HG02798 (cell line): ENCODE measurements at regions not wholly inside any gene's neighbourhood (a gene's known extent, or its start where the extent isn't known, plus 50 kb on each side); places are given as distances from the start of the nearest gene placed in this dataset.

ENCODE experiments used
- ATAC-seq: cut with Tn5 transposase; IDR thresholded peaks from one replicate; pipeline ENCODE4 v1.9.1; 2021; ENCODE audit warnings: mild to moderate bottlenecking; ENCODE audit not compliant: unreplicated experiment, poor library complexity

DNA sequence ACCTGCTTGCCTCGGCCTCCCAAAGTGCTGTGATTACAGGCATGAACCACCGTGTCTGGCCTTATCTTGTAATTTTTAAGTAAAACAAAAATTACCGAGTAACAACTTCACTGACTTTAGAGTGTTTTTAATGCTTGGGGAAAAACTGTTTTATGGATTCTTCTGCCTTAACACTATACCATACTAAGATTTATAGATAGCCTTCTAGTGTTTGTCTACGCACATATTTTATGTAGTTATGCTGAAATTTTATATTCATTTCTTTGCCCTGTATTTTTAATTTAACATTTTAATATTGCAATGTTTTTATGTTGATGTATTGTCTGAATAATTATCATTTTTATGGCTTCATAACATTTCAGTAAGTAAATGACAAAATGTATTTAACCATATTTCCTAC lies 96.4 kb upstream of the FTMT start:
- ATAC-seq = no peak

DNA sequence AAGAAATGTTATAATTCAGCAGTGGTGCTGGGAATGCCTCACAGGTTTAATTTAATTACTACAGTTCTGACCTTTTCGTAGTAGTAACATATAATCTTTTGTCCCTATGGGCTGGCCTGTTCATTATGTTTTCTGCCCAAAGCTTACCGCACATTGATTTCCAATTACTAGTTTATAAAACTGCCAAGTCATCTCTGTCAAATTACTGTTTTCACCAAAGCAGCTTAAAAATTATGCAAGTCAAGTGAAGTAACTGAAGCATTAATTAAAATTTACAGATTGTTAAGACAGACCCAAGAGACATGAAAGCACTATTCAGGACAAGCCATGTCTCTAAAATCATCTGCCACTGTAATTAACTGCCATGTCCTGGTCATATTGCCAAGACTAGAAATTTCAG lies 93.9 kb upstream of the FTMT start:
- no peak for ATAC-seq

DNA sequence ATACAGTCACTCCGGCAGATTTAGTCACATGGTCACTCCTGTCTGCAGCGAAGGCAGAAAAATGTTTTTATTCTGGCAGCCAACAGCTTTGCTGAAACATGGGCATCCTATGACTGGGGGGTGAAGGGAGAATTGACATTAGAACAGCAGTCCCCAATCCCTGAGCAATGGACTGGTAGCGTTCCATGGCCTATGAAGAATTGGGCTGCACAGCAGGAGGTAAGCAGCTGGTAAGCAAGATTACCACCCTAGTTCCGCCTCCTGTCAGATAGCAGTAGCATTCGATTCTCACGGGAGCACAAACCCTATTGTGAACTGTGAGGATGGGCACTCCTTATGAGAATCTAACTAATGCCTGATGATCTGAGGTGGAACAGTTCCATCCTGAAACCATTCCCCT lies 93.1 kb upstream of the FTMT start:
- ATAC-seq = no peak

DNA sequence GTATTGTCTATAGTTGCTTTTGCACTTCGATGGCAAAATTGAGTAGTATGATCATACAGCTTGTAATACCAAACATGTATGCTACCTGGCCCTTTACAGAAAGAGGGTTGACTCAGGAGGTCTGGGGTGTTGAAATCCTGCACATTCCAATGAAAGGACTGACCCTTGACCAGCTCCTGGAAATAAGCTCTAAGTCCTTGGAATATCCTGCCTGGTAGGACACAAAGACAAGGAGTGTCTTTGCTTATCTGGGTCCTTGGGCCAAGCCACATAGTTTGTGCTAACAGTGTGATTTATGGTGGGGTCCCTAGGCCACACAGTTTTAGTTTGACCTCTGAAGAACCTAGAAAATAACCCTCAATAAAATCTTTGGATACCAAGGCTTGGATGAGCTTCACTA lies 89.3 kb upstream of the FTMT start:
- no peak for ATAC-seq

DNA sequence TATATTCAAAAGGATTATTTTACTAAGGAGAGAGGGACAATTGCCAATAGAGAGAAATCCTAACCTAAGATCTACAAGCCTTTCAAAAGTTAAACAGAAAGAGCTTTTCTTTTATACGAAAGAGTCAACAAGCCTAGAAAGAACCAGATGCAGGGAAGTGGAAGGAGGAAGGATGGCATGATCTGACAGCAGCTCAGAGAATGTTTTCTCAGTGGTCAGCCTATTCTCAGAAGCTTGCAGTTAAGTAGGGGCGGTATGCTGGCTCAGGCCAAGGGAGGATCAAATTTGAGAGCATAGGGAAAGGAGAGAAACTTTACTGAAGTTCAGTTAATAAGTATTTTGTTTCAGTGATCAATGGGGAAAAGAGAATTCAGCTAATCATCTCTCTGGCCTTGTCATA lies 88.0 kb upstream of the FTMT start:
- no peak for ATAC-seq

DNA sequence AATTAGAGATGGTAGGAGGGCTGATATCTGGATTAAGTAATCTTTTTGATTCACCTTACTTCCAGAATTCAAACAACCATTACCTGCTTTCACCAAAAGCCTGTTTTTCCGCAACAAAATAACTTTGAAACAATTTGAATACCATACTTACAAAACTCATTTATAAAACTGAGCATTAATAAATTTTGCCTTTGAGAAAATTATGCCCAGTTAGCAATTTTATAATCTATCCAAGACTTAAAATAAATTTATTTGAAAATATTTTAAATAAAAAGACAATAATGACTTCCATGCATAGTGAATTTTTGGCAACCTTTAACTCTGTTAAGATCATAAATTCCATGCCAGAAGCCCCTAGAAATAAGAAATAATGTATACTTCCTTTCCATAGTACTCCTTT lies 71.3 kb upstream of the FTMT start:
- ATAC-seq = no peak

DNA sequence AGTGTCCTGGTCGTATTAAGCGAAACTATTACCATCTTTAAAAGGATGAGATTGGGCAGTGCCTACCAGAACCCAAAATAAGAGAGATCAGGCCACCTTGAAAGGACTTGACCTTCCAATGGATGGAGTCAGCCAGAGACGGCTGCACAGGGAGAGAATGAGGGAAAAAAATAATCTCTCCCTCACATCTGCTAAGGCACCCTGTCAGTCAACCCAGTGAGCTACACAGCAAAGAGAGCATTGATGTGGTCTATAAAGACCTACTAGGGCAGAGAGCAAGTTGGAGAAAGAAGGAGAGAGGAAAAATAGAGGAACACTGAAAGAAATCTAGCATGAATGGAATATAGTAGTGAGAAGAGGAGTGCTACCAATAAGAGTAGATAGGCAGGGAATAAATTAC lies 68.0 kb upstream of the FTMT start:
- no peak for ATAC-seq

DNA sequence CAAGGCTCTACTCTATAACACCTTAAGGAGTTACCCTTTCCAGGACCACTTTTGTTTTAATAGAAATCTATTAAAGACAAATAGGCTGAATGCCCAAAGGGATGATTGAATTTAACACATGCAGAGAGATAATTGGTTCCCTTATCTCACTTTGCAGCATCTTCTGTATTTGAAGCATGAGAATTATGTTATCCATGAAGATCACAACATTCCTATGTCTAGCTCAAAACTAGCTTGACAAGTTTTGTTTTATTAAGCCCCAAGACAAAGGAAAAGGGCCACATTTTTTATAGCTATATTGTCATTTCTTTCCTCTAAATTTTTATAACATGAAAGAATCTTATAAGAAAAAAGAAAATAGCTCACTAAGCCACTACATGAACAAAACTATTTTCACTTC lies 57.9 kb upstream of the FTMT start:
- ATAC-seq = no peak

DNA sequence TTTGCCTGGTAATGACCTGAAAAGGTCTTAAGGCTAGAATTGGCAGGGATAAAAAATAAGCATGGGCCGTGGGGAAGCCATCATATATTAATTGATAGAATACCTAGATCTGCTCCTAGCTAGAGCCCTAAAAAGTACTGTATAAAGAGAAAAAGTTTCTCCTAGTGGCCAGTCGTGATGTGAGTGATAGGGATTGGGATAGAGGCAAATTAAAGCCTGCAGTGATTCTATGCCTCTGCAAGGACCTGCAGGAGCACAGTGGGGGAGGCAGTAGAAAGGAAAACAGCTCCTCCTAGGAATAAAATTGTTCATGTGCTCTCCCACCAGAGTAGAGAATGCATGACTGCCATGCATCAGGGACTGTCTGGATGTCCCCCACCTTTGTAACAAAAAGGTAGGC lies 56.2 kb upstream of the FTMT start:
- ATAC-seq = no peak

DNA sequence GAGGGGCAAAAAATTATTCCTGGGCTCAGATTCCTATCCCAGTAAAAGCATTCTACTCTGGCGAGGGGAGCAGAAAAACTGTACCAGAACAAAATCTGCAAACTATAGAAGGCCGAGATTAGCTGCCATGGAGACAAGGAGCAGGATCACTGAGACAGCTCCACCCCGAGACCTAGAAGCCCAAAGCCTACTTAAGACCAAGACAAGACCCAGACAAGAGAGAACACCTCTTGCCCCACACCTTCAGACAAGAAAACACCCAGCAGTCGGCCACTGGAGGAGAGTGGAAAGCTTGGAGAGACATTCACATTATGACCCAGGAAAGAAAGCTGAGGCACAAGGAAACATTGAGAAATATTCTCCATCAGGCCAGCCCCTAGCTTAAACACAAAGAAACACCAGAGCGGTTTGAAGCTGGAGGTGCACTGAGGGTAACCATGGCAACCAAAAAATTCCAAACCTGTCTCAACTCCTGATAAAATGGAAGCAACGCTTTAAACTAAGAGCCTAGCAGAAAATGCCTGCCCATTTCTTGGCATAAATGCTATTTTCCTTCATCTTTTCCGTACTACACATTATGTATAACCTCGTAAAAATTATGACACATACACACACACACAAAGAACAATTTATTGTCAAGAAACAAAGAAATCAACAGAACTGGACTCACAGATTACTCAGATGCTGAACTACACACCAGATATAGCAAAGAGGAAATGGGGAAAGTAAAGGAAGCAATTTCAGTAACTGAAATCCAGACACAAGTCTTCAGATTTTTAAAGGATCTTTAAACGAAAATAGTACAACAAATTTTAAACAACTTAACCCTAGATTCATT lies 53.8 kb upstream of the FTMT start:
- ATAC-seq = no peak
